Activated CD4-positive, alpha-beta T cell treated with anti-CD3 and anti-CD28 coated beads, Interleukin-2, amount 50 U/mL, for 24 hours (primary cell): ENCODE measurements at regions not wholly inside any gene's neighbourhood (a gene's known extent, or its start where the extent isn't known, plus 50 kb on each side); places are given as distances from the start of the nearest gene placed in this dataset.
"Not testable (repeated sequence)": the region's sequence is repeated elsewhere in the genome, so short reads cannot be mapped to it uniquely, and the experiment has no call there.

ENCODE experiments used
- DNase-seq, 2 donors: peaks; one replicate each; pipeline ENCODE4 v3.0.0-alpha.2; 2020; ENCODE audit warnings: low read depth in 1 of 2, low spot score in 1 of 2

DNA sequence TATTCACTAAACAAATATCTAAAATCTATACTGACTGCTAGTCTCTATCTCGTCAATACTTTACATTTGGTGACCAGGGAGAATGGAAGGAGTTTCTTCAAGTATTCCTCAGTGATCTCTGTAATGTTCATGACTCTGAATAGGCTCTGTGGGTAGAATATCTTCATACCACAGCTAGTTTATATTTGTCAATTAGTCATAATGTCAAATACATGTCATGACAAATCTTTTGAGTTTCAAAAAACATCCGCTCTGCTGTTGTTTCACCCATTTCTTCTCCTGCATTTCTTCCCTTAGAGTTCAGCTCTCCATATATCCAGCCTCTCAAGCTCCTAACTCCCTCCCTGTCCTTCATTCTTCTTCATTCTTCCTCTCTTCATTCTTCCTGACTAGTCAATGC lies 206.5 kb upstream of the FANCL start:
- DNase-seq = no peak

DNA sequence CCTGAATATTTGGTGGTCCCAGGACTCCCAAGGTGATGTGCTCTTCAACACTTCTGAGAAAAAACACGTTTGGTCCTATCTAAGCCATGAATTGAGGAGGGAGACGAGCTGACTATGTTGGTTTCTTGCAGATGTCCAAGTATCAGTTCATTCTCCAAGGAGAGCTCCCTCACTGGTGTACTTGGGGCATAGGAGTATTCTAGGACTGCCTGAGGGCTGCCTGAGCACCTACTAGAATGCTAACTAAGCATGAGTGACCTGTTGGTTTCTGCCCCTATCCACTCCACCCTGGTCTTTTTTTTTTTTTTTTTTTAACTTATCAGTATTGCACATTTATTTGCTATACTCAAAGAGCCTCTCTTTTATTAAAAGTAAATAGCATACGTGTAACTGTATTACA lies 200.5 kb upstream of the FANCL start:
- no peak for DNase-seq

GRCh38 chr2:58436872-58437271 lies 195.7 kb upstream of the FANCL start:
- no peak for DNase-seq

DNA sequence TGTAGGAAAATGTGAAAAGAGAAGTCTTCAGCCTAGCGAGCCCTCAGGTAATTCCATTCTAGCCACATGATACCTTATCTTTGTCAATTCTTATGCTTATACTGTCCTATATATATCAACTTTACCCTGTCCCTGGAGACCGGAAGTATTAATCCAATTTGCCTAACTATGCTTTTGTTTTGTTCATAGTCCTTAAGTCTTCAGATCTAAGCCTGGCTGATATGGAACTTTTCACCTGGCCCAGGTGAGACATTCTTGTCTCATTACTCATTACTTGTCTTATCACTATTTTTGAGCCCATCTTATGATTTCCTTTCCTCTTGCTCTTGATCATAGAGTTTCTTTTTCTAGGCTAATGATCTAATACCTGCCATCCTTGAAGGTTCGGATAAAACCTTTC lies 194.1 kb upstream of the FANCL start:
- DNase-seq = no peak

- DNase-seq = no peak
Measured at GRCh38 chr2:58434692-58435091, 193.6 kb upstream of the FANCL start.

DNA sequence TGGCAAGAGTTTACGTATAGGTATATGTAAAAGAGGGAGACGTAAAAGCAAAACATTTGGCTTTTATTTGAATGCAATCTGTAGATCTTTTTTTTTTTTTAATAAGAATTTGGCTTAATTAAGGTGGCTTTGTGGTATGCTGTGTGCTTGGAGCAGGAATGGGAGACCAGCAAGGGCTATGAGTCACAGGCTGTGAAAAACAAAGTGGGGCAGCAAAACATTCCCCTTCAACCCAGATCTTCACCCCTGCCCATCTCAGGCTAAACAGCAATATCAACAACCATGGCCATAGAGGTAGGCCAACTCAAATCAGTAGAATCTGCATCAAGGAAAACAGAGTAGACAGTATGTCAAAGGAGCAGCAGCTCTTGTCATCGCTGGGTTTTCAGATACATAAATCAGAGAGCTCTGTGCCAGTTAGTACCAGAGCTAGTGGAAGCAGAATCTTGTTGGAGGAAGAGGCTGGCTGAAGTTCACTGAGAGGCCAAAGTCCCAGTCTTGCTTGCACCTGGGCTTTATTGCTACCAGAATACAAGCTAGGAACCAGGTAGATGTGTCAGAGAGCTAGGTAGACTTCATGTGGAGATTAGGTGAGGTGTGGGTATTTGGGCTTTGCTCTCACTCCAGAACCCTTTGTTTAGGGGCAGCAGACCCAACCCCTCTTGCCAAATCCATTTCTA lies 191.5 kb upstream of the FANCL start:
- DNase-seq = no peak

- DNase-seq = no peak
Measured at GRCh38 chr2:58429014-58429875, 188.1 kb upstream of the FANCL start.

GRCh38 chr2:58428096-58429013 lies 187.2 kb upstream of the FANCL start:
- DNase-seq = no peak

DNA sequence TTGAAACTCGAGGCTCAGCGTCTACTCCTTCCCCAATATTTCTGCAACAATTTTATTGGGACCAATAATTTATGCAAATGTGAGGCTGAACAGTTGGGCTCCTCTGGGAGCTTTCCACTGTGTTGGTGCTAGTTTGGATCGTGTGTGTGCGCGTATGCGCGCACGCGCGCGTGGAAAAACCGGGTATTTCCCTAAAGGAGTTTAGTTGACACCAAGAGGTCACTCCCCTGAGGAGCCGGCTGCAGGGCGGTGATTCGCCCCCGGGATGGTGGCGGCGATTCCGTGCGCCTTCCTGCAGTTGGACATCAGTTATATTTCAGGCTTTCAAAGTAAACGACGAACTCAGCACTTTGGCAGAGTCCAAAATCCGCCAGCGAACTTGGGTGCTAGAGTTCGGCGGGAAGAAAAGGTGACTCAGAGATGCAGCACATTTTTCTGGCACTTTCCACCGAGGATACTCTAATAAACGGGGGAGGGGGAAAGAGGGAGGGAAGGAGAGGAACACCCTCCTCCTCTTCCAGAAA lies 186.5 kb upstream of the FANCL start:
- DNase-seq = no peak

DNA sequence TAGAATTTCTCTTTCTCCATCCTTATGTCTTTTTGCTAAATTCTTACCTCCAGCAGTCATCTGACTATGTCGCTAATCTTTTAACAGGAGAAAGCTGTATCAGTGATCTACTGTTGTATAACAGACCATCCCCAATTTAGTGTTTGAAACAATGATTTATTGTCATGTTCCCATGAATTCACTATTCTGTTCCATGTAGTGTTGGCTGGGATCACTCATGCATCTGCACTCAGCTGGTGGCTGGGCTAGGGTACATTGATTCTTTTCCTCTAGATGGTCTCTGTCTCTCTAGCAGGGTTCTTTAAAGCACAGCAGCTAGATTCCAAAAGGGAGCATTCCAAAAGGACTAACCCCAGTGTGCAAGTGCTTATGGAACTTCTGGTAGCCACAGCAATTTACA lies 184.2 kb upstream of the FANCL start:
- no peak for DNase-seq

DNA sequence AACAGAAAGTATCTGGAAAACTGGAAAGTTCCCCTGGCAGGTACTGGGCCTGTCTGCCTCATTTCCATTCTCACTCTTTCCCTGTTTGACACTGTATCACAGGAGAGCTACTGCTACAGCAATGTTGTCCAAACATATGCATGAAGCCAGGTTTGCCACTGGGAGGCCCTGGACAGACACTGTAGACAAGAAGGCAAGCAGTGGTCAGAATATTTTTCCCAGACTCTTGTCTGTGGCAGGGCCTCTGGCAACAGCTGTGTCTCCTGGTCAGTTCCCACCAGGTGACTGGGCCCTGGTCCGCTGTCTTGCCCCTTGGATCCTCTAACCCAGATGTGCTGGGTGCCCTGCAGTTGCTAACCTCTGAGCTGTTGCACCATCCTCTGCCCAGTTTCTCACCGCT lies 178.9 kb upstream of the FANCL start:
- no peak for DNase-seq

- DNase-seq = no peak
Measured at GRCh38 chr2:58416696-58417095, 175.6 kb upstream of the FANCL start.

GRCh38 chr2:58414506-58414905 lies 173.4 kb upstream of the FANCL start:
- no peak for DNase-seq

- no peak for DNase-seq
Measured at GRCh38 chr2:58410549-58410948, 169.4 kb upstream of the FANCL start.

DNA sequence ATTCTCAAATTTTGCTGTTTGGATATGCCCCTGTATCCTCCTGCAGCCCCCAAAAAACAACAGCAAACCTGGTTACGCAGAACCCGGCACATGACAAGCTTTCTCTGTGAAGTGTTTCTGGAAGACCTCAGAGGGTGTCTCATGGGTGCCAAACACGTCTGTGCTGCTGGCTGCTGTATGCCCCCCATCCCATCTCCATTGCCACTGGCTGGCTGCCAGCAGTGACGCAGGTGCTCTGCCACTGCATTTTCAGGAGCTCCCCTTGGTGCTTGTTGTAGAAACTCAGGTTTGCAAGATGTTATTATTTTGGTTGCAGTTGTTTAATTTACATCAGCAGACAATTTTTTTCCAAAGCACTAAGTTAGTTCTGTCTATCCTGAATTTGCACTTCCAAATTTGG lies 166.4 kb upstream of the FANCL start:
- DNase-seq = no peak

GRCh38 chr2:58405341-58405740 lies 164.2 kb upstream of the FANCL start:
- DNase-seq = no peak

GRCh38 chr2:58401936-58402335 lies 160.8 kb upstream of the FANCL start:
- no peak for DNase-seq

DNA sequence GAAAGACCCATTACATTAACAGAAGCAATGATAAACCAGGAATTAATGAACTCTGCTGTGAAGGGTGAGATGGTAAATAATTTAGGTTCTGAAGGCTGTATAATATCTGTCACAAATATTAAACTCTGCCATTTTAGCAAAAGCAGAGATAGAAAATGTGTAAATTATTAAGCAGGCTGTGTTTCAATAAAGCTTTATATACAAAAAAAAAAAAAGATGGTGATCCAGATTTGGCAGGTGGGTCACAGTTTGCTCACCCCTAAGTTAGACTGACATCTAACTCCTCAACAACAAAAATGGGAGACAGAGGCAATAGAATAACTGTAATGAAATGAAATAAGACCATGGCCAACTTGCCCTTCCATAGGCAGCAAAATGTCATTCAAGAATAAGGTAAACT lies 157.3 kb upstream of the FANCL start:
- DNase-seq = no peak

GRCh38 chr2:58387701-58388100 lies 146.6 kb upstream of the FANCL start:
- no peak for DNase-seq

DNA sequence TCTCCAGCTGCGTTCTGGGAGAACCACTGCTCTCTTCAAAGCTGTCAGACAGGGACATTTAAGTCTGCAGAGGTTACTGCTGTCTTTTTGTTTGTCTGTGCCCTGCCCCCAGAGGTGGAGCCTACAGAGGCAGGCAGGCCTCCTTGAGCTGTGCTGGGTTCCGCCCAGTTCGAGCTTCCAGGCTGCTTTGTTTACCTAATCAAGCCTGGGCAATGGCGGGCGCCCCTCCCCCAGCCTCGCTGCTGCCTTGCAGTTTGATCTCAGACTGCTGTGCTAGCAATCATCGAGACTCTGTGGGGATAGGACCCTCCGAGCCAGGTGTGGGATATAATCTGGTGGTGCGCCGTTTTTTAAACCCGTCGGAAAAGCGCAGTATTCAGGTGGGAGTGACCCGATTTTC lies 145.8 kb upstream of the FANCL start:
- not testable (repeated sequence) for DNase-seq

GRCh38 chr2:58378152-58378551 lies 137.0 kb upstream of the FANCL start:
- DNase-seq = no peak
